HepG2 (cell line): ENCODE measurements at regions not wholly inside any gene's neighbourhood (a gene's known extent, or its start where the extent isn't known, plus 50 kb on each side); places are given as distances from the start of the nearest gene placed in this dataset.

ENCODE experiments used
- ATAC-seq: fragments of 200-7000 bp; cut with Tn5 transposase; 3 replicates; pipeline ENCODE4 v1.9.1; 2020; ENCODE audit warnings: mild to moderate bottlenecking, moderate library complexity
- BruUV-seq: library from RNA; stranded (reverse); fragments of 400-500 nt; replicated peaks from 2 replicates; lab custom pipeline; 2021; lab: Mats Ljungman, UMichigan
- CTCF ChIA-PET: fragments of 300-600 bp; formaldehyde crosslinking; extraction: SDS; loops from one replicate; lab custom pipeline; 2021; ENCODE audit warnings: low total read pairs, inconsistent platforms, low intra/inter-chr PET ratio; lab: Yijun Ruan, JAX
- POLR2A ChIA-PET: fragments of 350-600 bp; sonication (Branson Sonifier 250); formaldehyde crosslinking; loops from one replicate; lab custom pipeline; 2020; ENCODE audit warnings: antibody characterized with exemption, inconsistent platforms; lab: Yijun Ruan, JAX
- DNase-seq: peaks from one replicate; pipeline ENCODE4 v3.0.0-alpha.2; 2015; ENCODE audit warnings: low spot score
- FAIRE-seq: peaks from 3 replicates; lab custom pipeline; 2011; peaks lifted over from hg19 to GRCh38; lab: Jason Lieb, UNC
- H2AFZ ChIP-seq: one replicate; pipeline ENCODE4 v1.6.1; 2011; ENCODE audit warnings: low read length, inconsistent platforms
- H3K27ac ChIP-seq: fragments of 300-600 bp; 3 replicates; pipeline ENCODE4 v1.8.0; 2011; ENCODE audit warnings: mixed run types, mild to moderate bottlenecking, mixed read lengths, low read length, inconsistent platforms; ENCODE audit not compliant: insufficient read depth; ENCODE audit errors: extremely low read length
- H3K27me3 ChIP-seq, 2 experiments: fragments of 200-600 bp in 1 of 2; 2 replicates in 1 of 2; 3 replicates in 1 of 2; pipeline versions ENCODE4 v1.6.0 to v1.8.0; 2011; ENCODE audit warnings: low read length in 2 of 2, mild to moderate bottlenecking in 2 of 2, moderate library complexity in 2 of 2, inconsistent platforms in 1 of 2; ENCODE audit not compliant: insufficient read depth in 2 of 2, control insufficient read depth in 1 of 2
- H3K36me3 ChIP-seq, 2 experiments: fragments of 200-600 bp in 1 of 2; replicated peaks in 1 of 2; 2 replicates in 1 of 2; 3 replicates in 1 of 2; pipeline versions ENCODE4 v1.5.1 to v1.8.0; 2011; ENCODE audit warnings: low read length in 2 of 2, inconsistent platforms in 1 of 2; ENCODE audit not compliant: insufficient read depth in 2 of 2, control insufficient read depth in 1 of 2
- H3K4me1 ChIP-seq: 2 replicates; pipeline ENCODE4 v1.5.1; 2012; ENCODE audit warnings: low read length, inconsistent platforms; ENCODE audit not compliant: insufficient read depth
- H3K4me2 ChIP-seq: 2 replicates; pipeline ENCODE4 v1.6.0; 2011; ENCODE audit warnings: low read depth, low read length, inconsistent platforms
- H3K4me3 ChIP-seq, 3 experiments: fragments of 200-600 bp in 1 of 3; sonication (generic), shearing (Covaris generic) in 1 of 3; replicated peaks in 1 of 3; 2 replicates each; pipeline ENCODE4 v1.5.1; 2011 to 2016; ENCODE audit warnings: low read length in 3 of 3, inconsistent platforms in 2 of 3, low read depth in 2 of 3, mild to moderate bottlenecking in 2 of 3, control low read depth in 1 of 3, mixed read lengths in 1 of 3; ENCODE audit not compliant: insufficient read depth in 1 of 3
- H3K79me2 ChIP-seq: one replicate; pipeline ENCODE4 v1.6.1; 2011; ENCODE audit warnings: low read length, inconsistent platforms; ENCODE audit not compliant: insufficient read depth
- H3K9ac ChIP-seq: 2 replicates; pipeline ENCODE4 v1.6.0; 2011; ENCODE audit warnings: mild to moderate bottlenecking, low read depth, low read length, inconsistent platforms; ENCODE audit not compliant: insufficient read depth
- H3K9me3 ChIP-seq: 2 replicates; pipeline ENCODE4 v1.5.1; 2012; ENCODE audit warnings: mild to moderate bottlenecking, low read length
- H4K20me1 ChIP-seq: 2 replicates; pipeline ENCODE4 v1.6.0; 2011; ENCODE audit warnings: inconsistent platforms, mild to moderate bottlenecking, low read length, moderate library complexity; ENCODE audit not compliant: insufficient read depth
- CBX1 ChIP-seq: IDR thresholded peaks from one replicate; pipeline ENCODE4 v1.6.1; 2016; ENCODE audit warnings: antibody characterized with exemption, low read depth
- DDIT3 ChIP-seq: sonication (generic); formaldehyde crosslinking; IDR thresholded peaks from 2 replicates; pipeline ENCODE4 v1.4.0; 2020; ENCODE audit warnings: mild to moderate bottlenecking, missing genetic modification reagents
- ESRRA ChIP-seq: sonication (generic); formaldehyde crosslinking; IDR thresholded peaks from 2 replicates; pipeline ENCODE4 v1.5.1; 2020; ENCODE audit warnings: mild to moderate bottlenecking, low read depth, missing genetic modification reagents
- GFI1 ChIP-seq: sonication (generic); formaldehyde crosslinking; IDR thresholded peaks from 2 replicates; pipeline ENCODE4 v1.5.0; 2020; ENCODE audit warnings: missing genetic modification reagents, mild to moderate bottlenecking, borderline replicate concordance
- HNRNPH1 ChIP-seq: fragments of 200-400 bp; formaldehyde crosslinking; optimal IDR thresholded peaks from 2 replicates; pipeline ENCODE3; 2017; ENCODE audit warnings: mild to moderate bottlenecking, low read depth, low read length
- JUN ChIP-seq: sonication (generic); formaldehyde crosslinking; IDR thresholded peaks from 2 replicates; pipeline ENCODE4 v1.4.0; 2020; ENCODE audit warnings: mild to moderate bottlenecking, missing genetic modification reagents
- KAT7 ChIP-seq: IDR thresholded peaks from 2 replicates; pipeline ENCODE4 v1.6.1; 2018; ENCODE audit warnings: borderline replicate concordance, missing compliant biosample characterization
- KDM2A ChIP-seq: sonication (generic); formaldehyde crosslinking; IDR thresholded peaks from 2 replicates; pipeline ENCODE4 v1.4.0; 2020; ENCODE audit warnings: low read depth, missing genetic modification reagents, borderline replicate concordance
- RFXANK ChIP-seq: IDR thresholded peaks from 2 replicates; pipeline ENCODE4 v1.6.1; 2016
- RNF2 ChIP-seq: fragments of 450-650 bp; conservative IDR thresholded peaks from 2 replicates; pipeline ENCODE4 v1.6.1; 2016; ENCODE audit warnings: low read depth
- SNRNP70 ChIP-seq: fragments of 200-400 bp; formaldehyde crosslinking; IDR thresholded peaks from 2 replicates; pipeline ENCODE4 v1.6.1; 2017; ENCODE audit warnings: mild to moderate bottlenecking, low read depth, low read length, moderate library complexity
- ZNF296 ChIP-seq: sonication (generic); formaldehyde crosslinking; conservative IDR thresholded peaks from 2 replicates; pipeline ENCODE4 v1.5.0; 2020; ENCODE audit warnings: mild to moderate bottlenecking, missing genetic modification reagents
- ZNF432 ChIP-seq: sonication (generic); formaldehyde crosslinking; IDR thresholded peaks from 2 replicates; pipeline ENCODE4 v1.5.0; 2020; ENCODE audit warnings: missing genetic modification reagents, mild to moderate bottlenecking, borderline replicate concordance
- ZNF572 ChIP-seq: sonication (generic); formaldehyde crosslinking; IDR thresholded peaks from 2 replicates; pipeline ENCODE4 v1.5.1; 2020; ENCODE audit warnings: mild to moderate bottlenecking, missing genetic modification reagents
- ZNF619 ChIP-seq: sonication (generic); formaldehyde crosslinking; IDR thresholded peaks from 2 replicates; pipeline ENCODE4 v1.4.0; 2020; ENCODE audit warnings: mild to moderate bottlenecking, missing genetic modification reagents
- ZNF687 ChIP-seq: sonication (generic); formaldehyde crosslinking; IDR thresholded peaks from 2 replicates; pipeline ENCODE4 v1.5.1; 2020; ENCODE audit warnings: mild to moderate bottlenecking, missing genetic modification reagents, moderate library complexity
- ZNF782 ChIP-seq: sonication (generic); formaldehyde crosslinking; IDR thresholded peaks from 2 replicates; pipeline ENCODE4 v1.4.0; 2020; ENCODE audit warnings: missing genetic modification reagents, mild to moderate bottlenecking, borderline replicate concordance
- ZNF850 ChIP-seq: sonication (generic); formaldehyde crosslinking; conservative IDR thresholded peaks from 2 replicates; pipeline ENCODE4 v1.9.0; 2021; ENCODE audit warnings: mild to moderate bottlenecking, missing genetic modification reagents
- WGBS: methylation state at CpG from one replicate; pipeline ENCODE4 v1.1.6; 2017; ENCODE audit warnings: low lambda C conversion rate; 5-methylcytosine and 5-hydroxymethylcytosine counted together
- in situ Hi-C: cut with HindIII; loops from 2 replicates; pipeline ENCODE4 v1.10.0; 2017; ENCODE audit warnings: low pct_unique_long_range_greater_than_20kb; ENCODE audit not compliant: extremely low pct_ligation_motif_present
- intact Hi-C: fragments of 100-400 bp; cut with micrococcal nuclease; formaldehyde crosslinking; loops from one replicate; pipeline ENCODE4 v1.10.0; 2022; ENCODE audit not compliant: unreplicated experiment

- Histone ChIP-seq H3K27ac (no peak overlapping the region), H3K4me3 (no peak overlapping the region), H3K4me1 (peaks cover 4% of the 10 kb centered on the region; the same call in 1 of the 2 replicates), H4K20me1 (no peaks in the 10 kb centered on the region), H3K79me2 (no peaks in the 10 kb centered on the region), H3K36me3 (no peaks in the 10 kb centered on the region), H3K27me3 (no peaks in the 10 kb centered on the region; a peak in 1 of 5 replicates), H3K4me2 (no peak overlapping the region), H2AFZ (no peak overlapping the region), H3K9me3 (no peaks in the 10 kb centered on the region), H3K9ac (no peak overlapping the region)
- ChIA-PET CTCF (no interaction called here), POLR2A (no interaction called here)
- intact Hi-C loops, result no loop called here
- no TSS peak for BruUV-seq
- WGBS, result 89% methylated on average over 3 of the region's 3 CpGs
- ATAC-seq (no peak), DNase-seq (no peak), FAIRE-seq (no peak)
- in situ Hi-C loops, result no loop called here
- TF ChIP-seq RNF2 (no peak), RFXANK (CRISPR knock-in tag) (no peak), ZNF782 (CRISPR knock-in tag) (no peak), ZNF619 (CRISPR knock-in tag) (no peak), ZNF687 (no peak)
These were observed 69.1 kb downstream of the MBL2 start for GRCh38 chr10:52703451-52703850.

GRCh38 chr10:52703898-52704297 lies 68.7 kb downstream of the MBL2 start:
- no peak overlapping the region for H3K4me2 ChIP-seq
- no peaks in the 10 kb centered on the region for H3K36me3 ChIP-seq
- no peak overlapping the region for H2AFZ ChIP-seq
- POLR2A ChIA-PET, result no interaction called here
- no peak overlapping the region for H3K27ac ChIP-seq
- intact Hi-C loops (no loop called here), in situ Hi-C loops (no loop called here)
- peaks cover 4% of the 10 kb centered on the region; the same call in 1 of the 2 replicates for H3K4me1 ChIP-seq
- FAIRE-seq, result no peak
- DNase-seq, result no peak
- no peaks in the 10 kb centered on the region; a peak in 1 of 5 replicates for H3K27me3 ChIP-seq
- ATAC-seq, result no peak
- no peak overlapping the region for H3K9ac ChIP-seq
- H4K20me1 ChIP-seq, result no peaks in the 10 kb centered on the region
- H3K79me2 ChIP-seq, result no peaks in the 10 kb centered on the region
- no peaks in the 10 kb centered on the region for H3K9me3 ChIP-seq
- CTCF ChIA-PET, result no interaction called here
- H3K4me3 ChIP-seq, result no peak overlapping the region
- 96% methylated on average over 4 of the region's 4 CpGs for WGBS
- no TSS peak for BruUV-seq
- no peak for TF ChIP-seq ZNF296 (CRISPR knock-in tag)
- no peak for TF ChIP-seq JUN
- no peak for TF ChIP-seq ESRRA (CRISPR knock-in tag)
- TF ChIP-seq DDIT3 (CRISPR knock-in tag), result no peak
- TF ChIP-seq ZNF572 (CRISPR knock-in tag), result no peak
- no peak for TF ChIP-seq GFI1 (CRISPR knock-in tag)
- TF ChIP-seq ZNF850 (CRISPR knock-in tag), result no peak
- no peak for TF ChIP-seq ZNF432 (CRISPR knock-in tag)
- TF ChIP-seq CBX1, result no peak
- TF ChIP-seq HNRNPH1, result no peak
- TF ChIP-seq KDM2A, result no peak
- no peak for TF ChIP-seq KAT7 (CRISPR knock-in tag)
- no peak for TF ChIP-seq SNRNP70
